ENCODE measurements at regions not wholly inside any gene's neighbourhood (a gene's known extent, or its start where the extent isn't known, plus 50 kb on each side); places are given as distances from the start of the nearest gene placed in this dataset.

DNA sequence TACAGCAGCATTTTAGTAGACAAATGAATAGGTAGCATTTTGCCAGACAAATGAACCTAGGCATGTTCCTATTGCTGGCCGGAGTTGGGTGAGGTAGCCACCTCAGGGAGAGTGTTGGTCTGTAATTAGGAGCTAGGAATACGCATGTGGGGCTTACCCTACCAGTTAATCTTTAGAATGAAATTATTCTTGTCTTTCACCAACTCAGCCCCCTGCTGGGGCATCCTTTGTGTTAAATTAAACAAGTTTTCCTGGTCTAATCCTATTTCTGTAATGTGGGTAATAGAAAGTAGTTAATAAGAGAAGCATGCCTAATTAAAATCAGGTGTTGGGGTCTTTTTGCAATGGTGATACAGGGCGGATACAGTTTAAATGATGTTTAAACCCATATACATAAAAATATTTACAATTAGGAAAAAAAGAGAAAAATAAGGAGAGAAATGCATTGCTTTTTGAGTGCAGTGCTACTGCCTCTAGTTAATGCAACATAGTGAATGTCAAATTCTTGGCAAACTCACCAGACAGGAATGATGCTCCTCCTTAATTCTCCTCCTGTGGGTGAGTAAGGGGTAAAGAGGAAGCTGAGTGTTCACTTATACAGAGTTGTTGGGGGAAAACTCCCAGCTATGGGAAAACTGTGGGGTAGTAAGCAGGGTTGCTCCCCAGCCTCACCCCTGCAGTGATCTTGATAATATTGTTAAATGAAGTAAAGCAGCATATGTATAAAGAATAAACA is 276.4 kb upstream of the EDNRB start:
- no peaks in the 10 kb centered on the region for H3K9me2 ChIP-seq (ENCODE audit: insufficient read depth, low read length)
- no peaks in the 10 kb centered on the region for H3F3A ChIP-seq (ENCODE audit: insufficient read depth, low read length, poor library complexity, severe bottlenecking)
- no peaks in the 10 kb centered on the region for H4K20me1 ChIP-seq (ENCODE audit: insufficient read depth)
- no peak overlapping the region for H3K27ac ChIP-seq (ENCODE audit: low read length)
- peaks cover 17% of the 10 kb centered on the region for H3K27me3 ChIP-seq (ENCODE audit: insufficient read depth, low read depth, low read length)
- no peak overlapping the region for H3K4me3 ChIP-seq (ENCODE audit: low read length)
- TF ChIP-seq EZH2 (IDR thresholded peaks at IDR 0.05; ENCODE audit: borderline replicate concordance, insufficient read depth, low read length, poor library complexity, severe bottlenecking) (no peak), RAD21 (conservative IDR thresholded peaks at IDR 0.05) (no peak), POLR2AphosphoS5 (IDR thresholded peaks at IDR 0.05) (no peak), SMC3 (conservative IDR thresholded peaks at IDR 0.05; ENCODE audit: poor library complexity) (no peak), TAF1 (IDR thresholded peaks at IDR 0.05; ENCODE audit: low read depth) (no peak), MXI1 (conservative IDR thresholded peaks at IDR 0.05; ENCODE audit: poor library complexity, severe bottlenecking) (no peak), EP300 (conservative IDR thresholded peaks at IDR 0.05; ENCODE audit: poor library complexity, severe bottlenecking) (no peak)
- TF ChIP-seq, protein P1, sequence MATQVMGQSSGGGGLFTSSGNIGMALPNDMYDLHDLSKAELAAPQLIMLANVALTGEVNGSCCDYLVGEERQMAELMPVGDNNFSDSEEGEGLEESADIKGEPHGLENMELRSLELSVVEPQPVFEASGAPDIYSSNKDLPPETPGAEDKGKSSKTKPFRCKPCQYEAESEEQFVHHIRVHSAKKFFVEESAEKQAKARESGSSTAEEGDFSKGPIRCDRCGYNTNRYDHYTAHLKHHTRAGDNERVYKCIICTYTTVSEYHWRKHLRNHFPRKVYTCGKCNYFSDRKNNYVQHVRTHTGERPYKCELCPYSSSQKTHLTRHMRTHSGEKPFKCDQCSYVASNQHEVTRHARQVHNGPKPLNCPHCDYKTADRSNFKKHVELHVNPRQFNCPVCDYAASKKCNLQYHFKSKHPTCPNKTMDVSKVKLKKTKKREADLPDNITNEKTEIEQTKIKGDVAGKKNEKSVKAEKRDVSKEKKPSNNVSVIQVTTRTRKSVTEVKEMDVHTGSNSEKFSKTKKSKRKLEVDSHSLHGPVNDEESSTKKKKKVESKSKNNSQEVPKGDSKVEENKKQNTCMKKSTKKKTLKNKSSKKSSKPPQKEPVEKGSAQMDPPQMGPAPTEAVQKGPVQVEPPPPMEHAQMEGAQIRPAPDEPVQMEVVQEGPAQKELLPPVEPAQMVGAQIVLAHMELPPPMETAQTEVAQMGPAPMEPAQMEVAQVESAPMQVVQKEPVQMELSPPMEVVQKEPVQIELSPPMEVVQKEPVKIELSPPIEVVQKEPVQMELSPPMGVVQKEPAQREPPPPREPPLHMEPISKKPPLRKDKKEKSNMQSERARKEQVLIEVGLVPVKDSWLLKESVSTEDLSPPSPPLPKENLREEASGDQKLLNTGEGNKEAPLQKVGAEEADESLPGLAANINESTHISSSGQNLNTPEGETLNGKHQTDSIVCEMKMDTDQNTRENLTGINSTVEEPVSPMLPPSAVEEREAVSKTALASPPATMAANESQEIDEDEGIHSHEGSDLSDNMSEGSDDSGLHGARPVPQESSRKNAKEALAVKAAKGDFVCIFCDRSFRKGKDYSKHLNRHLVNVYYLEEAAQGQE (IDR thresholded peaks at IDR 0.05; ENCODE audit: borderline replicate concordance): no peak
- TF ChIP-seq, protein P2, sequence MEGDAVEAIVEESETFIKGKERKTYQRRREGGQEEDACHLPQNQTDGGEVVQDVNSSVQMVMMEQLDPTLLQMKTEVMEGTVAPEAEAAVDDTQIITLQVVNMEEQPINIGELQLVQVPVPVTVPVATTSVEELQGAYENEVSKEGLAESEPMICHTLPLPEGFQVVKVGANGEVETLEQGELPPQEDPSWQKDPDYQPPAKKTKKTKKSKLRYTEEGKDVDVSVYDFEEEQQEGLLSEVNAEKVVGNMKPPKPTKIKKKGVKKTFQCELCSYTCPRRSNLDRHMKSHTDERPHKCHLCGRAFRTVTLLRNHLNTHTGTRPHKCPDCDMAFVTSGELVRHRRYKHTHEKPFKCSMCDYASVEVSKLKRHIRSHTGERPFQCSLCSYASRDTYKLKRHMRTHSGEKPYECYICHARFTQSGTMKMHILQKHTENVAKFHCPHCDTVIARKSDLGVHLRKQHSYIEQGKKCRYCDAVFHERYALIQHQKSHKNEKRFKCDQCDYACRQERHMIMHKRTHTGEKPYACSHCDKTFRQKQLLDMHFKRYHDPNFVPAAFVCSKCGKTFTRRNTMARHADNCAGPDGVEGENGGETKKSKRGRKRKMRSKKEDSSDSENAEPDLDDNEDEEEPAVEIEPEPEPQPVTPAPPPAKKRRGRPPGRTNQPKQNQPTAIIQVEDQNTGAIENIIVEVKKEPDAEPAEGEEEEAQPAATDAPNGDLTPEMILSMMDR (IDR thresholded peaks at IDR 0.05; ENCODE audit: poor library complexity, severe bottlenecking): no peak
- no peak overlapping the region for H3K9ac ChIP-seq (ENCODE audit: low read length)
- H3K79me2 ChIP-seq (replicated peaks; ENCODE audit: insufficient read depth, low read length): no peaks in the 10 kb centered on the region
- no peak overlapping the region for H2AFZ ChIP-seq (ENCODE audit: low read depth, low read length)
- no peak overlapping the region for H3K4me2 ChIP-seq (ENCODE audit: low read length)
- no peaks in the 10 kb centered on the region for H3K36me3 ChIP-seq (ENCODE audit: insufficient read depth, low read length)
- no peaks in the 10 kb centered on the region for H3K9me3 ChIP-seq (ENCODE audit: low read length)

DNA sequence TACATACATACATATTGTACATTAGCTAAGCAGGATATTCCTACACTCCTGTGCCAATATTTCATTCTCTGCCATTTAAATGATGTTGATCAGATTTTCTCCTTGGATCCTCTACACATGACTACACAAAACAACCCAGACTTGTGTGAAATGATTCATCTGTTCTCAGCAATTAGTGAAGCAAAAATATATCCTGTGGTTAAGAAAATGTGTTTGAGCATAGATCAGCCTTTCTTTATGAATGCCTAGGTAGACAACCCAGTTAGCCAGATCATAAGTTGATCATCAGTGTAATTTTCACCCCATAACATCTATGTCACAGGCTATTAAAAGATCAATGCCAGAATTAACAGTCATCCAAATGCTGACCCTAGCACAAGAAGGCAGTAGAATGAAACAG is 275.2 kb upstream of the EDNRB start:
- Histone ChIP-seq H3K79me2 (replicated peaks; ENCODE audit: insufficient read depth, low read length) (no peaks in the 10 kb centered on the region), H3K9me3 (ENCODE audit: low read length) (no peaks in the 10 kb centered on the region), H3K9ac (ENCODE audit: low read length) (no peak overlapping the region), H3K36me3 (ENCODE audit: insufficient read depth, low read length) (no peaks in the 10 kb centered on the region), H3F3A (ENCODE audit: insufficient read depth, low read length, poor library complexity, severe bottlenecking) (no peaks in the 10 kb centered on the region), H3K9me2 (ENCODE audit: insufficient read depth, low read length) (no peaks in the 10 kb centered on the region), H4K20me1 (ENCODE audit: insufficient read depth) (no peaks in the 10 kb centered on the region), H3K27me3 (ENCODE audit: insufficient read depth, low read depth, low read length) (peaks cover 17% of the 10 kb centered on the region), H3K4me3 (ENCODE audit: low read length) (no peak overlapping the region), H2AFZ (ENCODE audit: low read depth, low read length) (no peak overlapping the region), H3K27ac (ENCODE audit: low read length) (no peak overlapping the region), H3K4me2 (ENCODE audit: low read length) (no peak overlapping the region)
- TF ChIP-seq, protein P2 (IDR thresholded peaks at IDR 0.05; ENCODE audit: poor library complexity, severe bottlenecking): no peak
- no peak for TF ChIP-seq RAD21 (conservative IDR thresholded peaks at IDR 0.05)
- TF ChIP-seq EP300 (conservative IDR thresholded peaks at IDR 0.05; ENCODE audit: poor library complexity, severe bottlenecking): no peak
- TF ChIP-seq TAF1 (IDR thresholded peaks at IDR 0.05; ENCODE audit: low read depth): no peak
- TF ChIP-seq, protein P1 (IDR thresholded peaks at IDR 0.05; ENCODE audit: borderline replicate concordance): no peak
- TF ChIP-seq MXI1 (conservative IDR thresholded peaks at IDR 0.05; ENCODE audit: poor library complexity, severe bottlenecking): no peak
- TF ChIP-seq EZH2 (IDR thresholded peaks at IDR 0.05; ENCODE audit: borderline replicate concordance, insufficient read depth, low read length, poor library complexity, severe bottlenecking): no peak
- no peak for TF ChIP-seq SMC3 (conservative IDR thresholded peaks at IDR 0.05; ENCODE audit: poor library complexity)
- no peak for TF ChIP-seq POLR2AphosphoS5 (IDR thresholded peaks at IDR 0.05)

Data from neural cell (in vitro differentiated cells).